ENCODE measurements at regions not wholly inside any gene's neighbourhood (a gene's known extent, or its start where the extent isn't known, plus 50 kb on each side); places are given as distances from the start of the nearest gene placed in this dataset.

DNA sequence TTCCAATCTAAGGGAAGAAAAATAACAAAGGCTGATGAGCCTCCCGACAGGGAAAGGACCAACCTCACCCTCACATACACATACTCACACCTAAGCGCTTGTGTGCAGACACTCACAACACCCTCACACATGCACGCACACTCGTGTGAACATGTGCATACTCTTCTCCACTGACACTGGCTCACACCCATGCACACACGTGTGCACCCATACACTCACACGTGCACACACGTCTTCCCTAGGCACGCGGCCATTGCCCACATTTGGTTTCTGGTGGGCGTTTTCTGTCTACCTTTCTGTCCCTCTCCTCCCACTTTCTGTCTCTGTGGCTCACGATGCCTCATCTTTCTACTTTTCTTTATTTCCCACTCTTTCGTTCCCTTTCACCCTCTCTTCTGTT lies 169.7 kb upstream of the MVB12B start:
- ATAC-seq = no peak
- TF ChIP-seq, protein P1, sequence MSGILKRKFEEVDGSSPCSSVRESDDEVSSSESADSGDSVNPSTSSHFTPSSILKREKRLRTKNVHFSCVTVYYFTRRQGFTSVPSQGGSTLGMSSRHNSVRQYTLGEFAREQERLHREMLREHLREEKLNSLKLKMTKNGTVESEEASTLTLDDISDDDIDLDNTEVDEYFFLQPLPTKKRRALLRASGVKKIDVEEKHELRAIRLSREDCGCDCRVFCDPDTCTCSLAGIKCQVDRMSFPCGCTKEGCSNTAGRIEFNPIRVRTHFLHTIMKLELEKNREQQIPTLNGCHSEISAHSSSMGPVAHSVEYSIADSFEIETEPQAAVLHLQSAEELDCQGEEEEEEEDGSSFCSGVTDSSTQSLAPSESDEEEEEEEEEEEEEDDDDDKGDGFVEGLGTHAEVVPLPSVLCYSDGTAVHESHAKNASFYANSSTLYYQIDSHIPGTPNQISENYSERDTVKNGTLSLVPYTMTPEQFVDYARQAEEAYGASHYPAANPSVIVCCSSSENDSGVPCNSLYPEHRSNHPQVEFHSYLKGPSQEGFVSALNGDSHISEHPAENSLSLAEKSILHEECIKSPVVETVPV (CRISPR knock-in tag; IDR thresholded peaks at IDR 0.05) = no peak
- TF ChIP-seq ZFP30 (CRISPR knock-in tag; IDR thresholded peaks at IDR 0.05) (no peak), ESRRG (CRISPR knock-in tag; IDR thresholded peaks at IDR 0.05) (no peak), SNAI2 (CRISPR knock-in tag; IDR thresholded peaks at IDR 0.05) (no peak), ZNF70 (CRISPR knock-in tag; IDR thresholded peaks at IDR 0.05) (no peak), TOX (CRISPR knock-in tag; IDR thresholded peaks at IDR 0.05; ENCODE audit: borderline replicate concordance) (no peak), ZNF565 (CRISPR knock-in tag; conservative IDR thresholded peaks at IDR 0.05; ENCODE audit: low read depth) (no peak), GLIS3 (CRISPR knock-in tag; IDR thresholded peaks at IDR 0.05) (no peak), ZNF8 (CRISPR knock-in tag; IDR thresholded peaks at IDR 0.05) (no peak), ARNTL (CRISPR knock-in tag; IDR thresholded peaks at IDR 0.05; ENCODE audit: borderline replicate concordance, low read depth) (no peak), ZC3H10 (CRISPR knock-in tag; IDR thresholded peaks at IDR 0.05) (no peak)
- TF ChIP-seq, protein P2, sequence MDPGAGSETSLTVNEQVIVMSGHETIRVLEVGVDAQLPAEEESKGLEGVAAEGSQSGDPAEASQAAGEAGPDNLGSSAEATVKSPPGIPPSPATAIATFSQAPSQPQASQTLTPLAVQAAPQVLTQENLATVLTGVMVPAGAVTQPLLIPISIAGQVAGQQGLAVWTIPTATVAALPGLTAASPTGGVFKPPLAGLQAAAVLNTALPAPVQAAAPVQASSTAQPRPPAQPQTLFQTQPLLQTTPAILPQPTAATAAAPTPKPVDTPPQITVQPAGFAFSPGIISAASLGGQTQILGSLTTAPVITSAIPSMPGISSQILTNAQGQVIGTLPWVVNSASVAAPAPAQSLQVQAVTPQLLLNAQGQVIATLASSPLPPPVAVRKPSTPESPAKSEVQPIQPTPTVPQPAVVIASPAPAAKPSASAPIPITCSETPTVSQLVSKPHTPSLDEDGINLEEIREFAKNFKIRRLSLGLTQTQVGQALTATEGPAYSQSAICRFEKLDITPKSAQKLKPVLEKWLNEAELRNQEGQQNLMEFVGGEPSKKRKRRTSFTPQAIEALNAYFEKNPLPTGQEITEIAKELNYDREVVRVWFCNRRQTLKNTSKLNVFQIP (CRISPR knock-in tag; IDR thresholded peaks at IDR 0.05; ENCODE audit: borderline replicate concordance, low read depth) = no peak
- TF ChIP-seq, protein P3, sequence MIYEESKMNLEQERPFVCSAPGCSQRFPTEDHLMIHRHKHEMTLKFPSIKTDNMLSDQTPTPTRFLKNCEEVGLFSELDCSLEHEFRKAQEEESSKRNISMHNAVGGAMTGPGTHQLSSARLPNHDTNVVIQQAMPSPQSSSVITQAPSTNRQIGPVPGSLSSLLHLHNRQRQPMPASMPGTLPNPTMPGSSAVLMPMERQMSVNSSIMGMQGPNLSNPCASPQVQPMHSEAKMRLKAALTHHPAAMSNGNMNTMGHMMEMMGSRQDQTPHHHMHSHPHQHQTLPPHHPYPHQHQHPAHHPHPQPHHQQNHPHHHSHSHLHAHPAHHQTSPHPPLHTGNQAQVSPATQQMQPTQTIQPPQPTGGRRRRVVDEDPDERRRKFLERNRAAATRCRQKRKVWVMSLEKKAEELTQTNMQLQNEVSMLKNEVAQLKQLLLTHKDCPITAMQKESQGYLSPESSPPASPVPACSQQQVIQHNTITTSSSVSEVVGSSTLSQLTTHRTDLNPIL (CRISPR knock-in tag; IDR thresholded peaks at IDR 0.05; ENCODE audit: low read depth) = no peak

DNA sequence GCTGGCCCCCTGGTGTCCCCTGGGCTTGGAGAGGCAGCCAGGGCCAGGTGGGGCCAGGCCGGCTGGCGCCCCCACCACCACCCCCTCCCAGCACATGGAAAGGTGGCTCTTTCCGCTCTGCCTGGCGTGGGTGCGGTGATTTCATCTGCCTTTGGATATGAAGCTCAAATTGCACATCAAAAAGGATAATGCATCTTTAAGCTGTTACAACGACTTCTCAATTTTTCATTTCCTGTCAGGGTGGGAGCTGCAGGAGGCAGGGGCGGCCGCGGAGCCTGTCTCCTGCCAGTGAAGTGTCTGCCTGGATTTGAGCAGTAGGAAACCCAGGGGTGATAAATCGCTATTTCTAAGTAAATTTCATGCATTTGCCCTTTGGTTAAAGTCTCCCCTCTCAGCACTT lies 169.2 kb upstream of the MVB12B start:
- ATAC-seq = no peak
- no peak for TF ChIP-seq TOX (CRISPR knock-in tag; IDR thresholded peaks at IDR 0.05; ENCODE audit: borderline replicate concordance)
- TF ChIP-seq, protein P4, sequence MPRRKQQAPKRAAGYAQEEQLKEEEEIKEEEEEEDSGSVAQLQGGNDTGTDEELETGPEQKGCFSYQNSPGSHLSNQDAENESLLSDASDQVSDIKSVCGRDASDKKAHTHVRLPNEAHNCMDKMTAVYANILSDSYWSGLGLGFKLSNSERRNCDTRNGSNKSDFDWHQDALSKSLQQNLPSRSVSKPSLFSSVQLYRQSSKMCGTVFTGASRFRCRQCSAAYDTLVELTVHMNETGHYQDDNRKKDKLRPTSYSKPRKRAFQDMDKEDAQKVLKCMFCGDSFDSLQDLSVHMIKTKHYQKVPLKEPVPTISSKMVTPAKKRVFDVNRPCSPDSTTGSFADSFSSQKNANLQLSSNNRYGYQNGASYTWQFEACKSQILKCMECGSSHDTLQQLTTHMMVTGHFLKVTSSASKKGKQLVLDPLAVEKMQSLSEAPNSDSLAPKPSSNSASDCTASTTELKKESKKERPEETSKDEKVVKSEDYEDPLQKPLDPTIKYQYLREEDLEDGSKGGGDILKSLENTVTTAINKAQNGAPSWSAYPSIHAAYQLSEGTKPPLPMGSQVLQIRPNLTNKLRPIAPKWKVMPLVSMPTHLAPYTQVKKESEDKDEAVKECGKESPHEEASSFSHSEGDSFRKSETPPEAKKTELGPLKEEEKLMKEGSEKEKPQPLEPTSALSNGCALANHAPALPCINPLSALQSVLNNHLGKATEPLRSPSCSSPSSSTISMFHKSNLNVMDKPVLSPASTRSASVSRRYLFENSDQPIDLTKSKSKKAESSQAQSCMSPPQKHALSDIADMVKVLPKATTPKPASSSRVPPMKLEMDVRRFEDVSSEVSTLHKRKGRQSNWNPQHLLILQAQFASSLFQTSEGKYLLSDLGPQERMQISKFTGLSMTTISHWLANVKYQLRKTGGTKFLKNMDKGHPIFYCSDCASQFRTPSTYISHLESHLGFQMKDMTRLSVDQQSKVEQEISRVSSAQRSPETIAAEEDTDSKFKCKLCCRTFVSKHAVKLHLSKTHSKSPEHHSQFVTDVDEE (CRISPR knock-in tag; IDR thresholded peaks at IDR 0.05) = no peak
- no peak for TF ChIP-seq ISL1 (CRISPR knock-in tag; IDR thresholded peaks at IDR 0.05)
- TF ChIP-seq RARB (CRISPR knock-in tag; IDR thresholded peaks at IDR 0.05) = no peak
- TF ChIP-seq ZFP30 (CRISPR knock-in tag; IDR thresholded peaks at IDR 0.05) = no peak
- no peak for TF ChIP-seq ZNF565 (CRISPR knock-in tag; conservative IDR thresholded peaks at IDR 0.05; ENCODE audit: low read depth)
- TF ChIP-seq OSR1 (CRISPR knock-in tag; IDR thresholded peaks at IDR 0.05) = no peak
- TF ChIP-seq CSDC2 (CRISPR knock-in tag; IDR thresholded peaks at IDR 0.05) = no peak
- no peak for TF ChIP-seq GLIS3 (CRISPR knock-in tag; IDR thresholded peaks at IDR 0.05)
- TF ChIP-seq, protein P5, sequence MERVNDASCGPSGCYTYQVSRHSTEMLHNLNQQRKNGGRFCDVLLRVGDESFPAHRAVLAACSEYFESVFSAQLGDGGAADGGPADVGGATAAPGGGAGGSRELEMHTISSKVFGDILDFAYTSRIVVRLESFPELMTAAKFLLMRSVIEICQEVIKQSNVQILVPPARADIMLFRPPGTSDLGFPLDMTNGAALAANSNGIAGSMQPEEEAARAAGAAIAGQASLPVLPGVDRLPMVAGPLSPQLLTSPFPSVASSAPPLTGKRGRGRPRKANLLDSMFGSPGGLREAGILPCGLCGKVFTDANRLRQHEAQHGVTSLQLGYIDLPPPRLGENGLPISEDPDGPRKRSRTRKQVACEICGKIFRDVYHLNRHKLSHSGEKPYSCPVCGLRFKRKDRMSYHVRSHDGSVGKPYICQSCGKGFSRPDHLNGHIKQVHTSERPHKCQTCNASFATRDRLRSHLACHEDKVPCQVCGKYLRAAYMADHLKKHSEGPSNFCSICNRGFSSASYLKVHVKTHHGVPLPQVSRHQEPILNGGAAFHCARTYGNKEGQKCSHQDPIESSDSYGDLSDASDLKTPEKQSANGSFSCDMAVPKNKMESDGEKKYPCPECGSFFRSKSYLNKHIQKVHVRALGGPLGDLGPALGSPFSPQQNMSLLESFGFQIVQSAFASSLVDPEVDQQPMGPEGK (CRISPR knock-in tag; IDR thresholded peaks at IDR 0.05; ENCODE audit: borderline replicate concordance) = no peak
- TF ChIP-seq PPARA (CRISPR knock-in tag; IDR thresholded peaks at IDR 0.05; ENCODE audit: borderline replicate concordance) = no peak
- TF ChIP-seq, protein P2 (CRISPR knock-in tag; IDR thresholded peaks at IDR 0.05; ENCODE audit: borderline replicate concordance, low read depth) = no peak
- TF ChIP-seq ZFP3 (CRISPR knock-in tag; IDR thresholded peaks at IDR 0.05) = no peak
- TF ChIP-seq ZNF70 (CRISPR knock-in tag; IDR thresholded peaks at IDR 0.05) = no peak
- TF ChIP-seq BACH2 (CRISPR knock-in tag; IDR thresholded peaks at IDR 0.05; ENCODE audit: borderline replicate concordance) = no peak
- no peak for TF ChIP-seq TCF4 (CRISPR knock-in tag; IDR thresholded peaks at IDR 0.05; ENCODE audit: borderline replicate concordance)
- TF ChIP-seq ARNTL (CRISPR knock-in tag; IDR thresholded peaks at IDR 0.05; ENCODE audit: borderline replicate concordance, low read depth) = no peak
- no peak for TF ChIP-seq ZC3H10 (CRISPR knock-in tag; IDR thresholded peaks at IDR 0.05)
- no peak for TF ChIP-seq ESRRG (CRISPR knock-in tag; IDR thresholded peaks at IDR 0.05)
- TF ChIP-seq, protein P3 (CRISPR knock-in tag; IDR thresholded peaks at IDR 0.05; ENCODE audit: low read depth) = no peak
